ENCODE measurements at regions not wholly inside any gene's neighbourhood (a gene's known extent, or its start where the extent isn't known, plus 50 kb on each side); places are given as distances from the start of the nearest gene placed in this dataset.

GRCh38 chr15:96501362-96501761, 170.9 kb downstream of the NR2F2 start:
- DNase-seq (ENCODE audit: low read depth), result no peak
- TF ChIP-seq CTCF (conservative IDR thresholded peaks at IDR 0.05; ENCODE audit: low read depth, low read length), result no peak
- H3K4me3 ChIP-seq (ENCODE audit: low read depth, low read length), result no peak overlapping the region

GRCh38 chr15:96502196-96502595, 171.7 kb downstream of the NR2F2 start:
- no peak for TF ChIP-seq CTCF (conservative IDR thresholded peaks at IDR 0.05; ENCODE audit: low read depth, low read length)
- no peak for DNase-seq (ENCODE audit: low read depth)
- no peak overlapping the region for H3K4me3 ChIP-seq (ENCODE audit: low read depth, low read length)

GRCh38 chr15:96503276-96503675, 172.8 kb downstream of the NR2F2 start:
- no peak overlapping the region for H3K4me3 ChIP-seq (ENCODE audit: low read depth, low read length)
- TF ChIP-seq CTCF (conservative IDR thresholded peaks at IDR 0.05; ENCODE audit: low read depth, low read length), result no peak
- DNase-seq (ENCODE audit: low read depth), result no peak

GRCh38 chr15:96504371-96504770, 173.9 kb downstream of the NR2F2 start:
- no peak overlapping the region for H3K4me3 ChIP-seq (ENCODE audit: low read depth, low read length)
- no peak for TF ChIP-seq CTCF (conservative IDR thresholded peaks at IDR 0.05; ENCODE audit: low read depth, low read length)
- DNase-seq (ENCODE audit: low read depth), result no peak

- TF ChIP-seq CTCF (conservative IDR thresholded peaks at IDR 0.05; ENCODE audit: low read depth, low read length), result no peak
- H3K4me3 ChIP-seq (ENCODE audit: low read depth, low read length), result no peak overlapping the region
- no peak for DNase-seq (ENCODE audit: low read depth)
Observed at GRCh38 chr15:96505014-96505413, 174.5 kb downstream of the NR2F2 start.

GRCh38 chr15:96514607-96515285, 184.2 kb downstream of the NR2F2 start:
- DNase-seq (ENCODE audit: low read depth), result no peak
- no peak overlapping the region for H3K4me3 ChIP-seq (ENCODE audit: low read depth, low read length)
- TF ChIP-seq CTCF (conservative IDR thresholded peaks at IDR 0.05; ENCODE audit: low read depth, low read length), result no peak

- H3K4me3 ChIP-seq (ENCODE audit: low read depth, low read length), result no peak overlapping the region
- no peak for DNase-seq (ENCODE audit: low read depth)
- TF ChIP-seq CTCF (conservative IDR thresholded peaks at IDR 0.05; ENCODE audit: low read depth, low read length), result no peak
Observed at GRCh38 chr15:96515371-96515770, 184.9 kb downstream of the NR2F2 start.
